SH-SY5Y (cell line): ENCODE measurements at regions not wholly inside any gene's neighbourhood (a gene's known extent, or its start where the extent isn't known, plus 50 kb on each side); places are given as distances from the start of the nearest gene placed in this dataset.

Experiments used
- GATA2 ChIP-seq: IDR thresholded peaks from 2 replicates; pipeline ENCODE4 v1.6.1; 2011; ENCODE audit warnings: mild to moderate bottlenecking, low read depth, low read length
- GATA3 ChIP-seq: IDR thresholded peaks from 2 replicates; pipeline ENCODE4 v1.6.1; 2011; ENCODE audit warnings: low read depth, mild to moderate bottlenecking, low read length, moderate library complexity

DNA sequence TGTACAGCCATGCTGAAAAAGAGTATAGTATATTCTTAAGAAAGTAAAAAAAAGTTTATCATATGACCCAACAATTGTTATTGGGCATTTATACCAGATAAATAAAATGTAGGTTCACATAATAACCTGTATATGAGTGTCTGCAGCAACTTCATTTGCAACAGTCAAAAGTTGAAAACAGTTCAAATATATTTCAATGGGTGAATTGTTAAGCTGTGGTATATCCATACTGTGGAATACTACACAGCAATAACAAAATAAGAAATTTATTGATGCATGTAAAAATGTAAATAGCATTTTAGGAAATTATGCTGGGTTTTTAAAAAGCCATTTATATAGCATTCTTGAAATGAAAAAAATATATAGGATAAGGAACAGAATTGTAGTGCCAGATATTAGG is 1420.1 kb upstream of the ACO1 start:
- TF ChIP-seq GATA3 (no peak), GATA2 (no peak)

DNA sequence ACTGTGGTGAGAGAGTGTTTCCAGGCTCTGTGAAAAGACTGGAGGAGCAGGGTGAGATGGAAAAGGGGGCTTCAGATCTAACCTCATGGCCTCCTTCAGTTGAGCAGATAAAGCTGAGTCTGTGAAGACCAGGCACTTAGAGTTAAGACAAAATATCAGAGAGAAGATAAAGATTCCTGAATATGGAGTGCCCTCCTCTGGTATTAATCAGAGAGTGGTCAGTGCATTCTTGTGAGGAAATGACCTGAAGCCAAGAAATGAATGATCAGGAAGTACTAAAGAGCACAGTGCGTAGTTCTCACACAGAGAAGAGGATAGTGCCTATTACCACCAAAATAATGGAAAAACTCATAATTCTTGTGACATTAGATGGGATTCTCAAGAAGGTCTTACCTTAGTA is 1417.0 kb upstream of the ACO1 start:
- TF ChIP-seq GATA3 (no peak), GATA2 (no peak)

DNA sequence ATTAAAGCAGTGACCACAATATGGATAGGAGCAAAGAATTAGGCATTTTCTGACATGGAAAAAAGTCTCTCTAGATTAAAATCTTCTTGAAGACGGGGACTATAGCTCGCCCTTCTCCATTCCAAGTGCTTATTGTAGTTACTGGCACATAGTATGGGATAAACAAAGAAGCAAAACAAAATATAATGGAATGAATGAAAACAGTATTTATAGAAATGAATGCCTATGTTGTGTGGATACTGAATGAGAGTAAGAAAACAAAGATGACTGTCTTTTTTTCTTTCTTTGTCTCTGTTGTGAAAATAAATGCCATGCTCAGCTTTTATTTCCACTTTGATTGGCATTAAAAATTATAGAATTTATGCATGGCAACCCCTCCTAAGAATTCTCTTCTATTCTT is 1414.3 kb upstream of the ACO1 start:
- TF ChIP-seq GATA2 (no peak), GATA3 (no peak)

DNA sequence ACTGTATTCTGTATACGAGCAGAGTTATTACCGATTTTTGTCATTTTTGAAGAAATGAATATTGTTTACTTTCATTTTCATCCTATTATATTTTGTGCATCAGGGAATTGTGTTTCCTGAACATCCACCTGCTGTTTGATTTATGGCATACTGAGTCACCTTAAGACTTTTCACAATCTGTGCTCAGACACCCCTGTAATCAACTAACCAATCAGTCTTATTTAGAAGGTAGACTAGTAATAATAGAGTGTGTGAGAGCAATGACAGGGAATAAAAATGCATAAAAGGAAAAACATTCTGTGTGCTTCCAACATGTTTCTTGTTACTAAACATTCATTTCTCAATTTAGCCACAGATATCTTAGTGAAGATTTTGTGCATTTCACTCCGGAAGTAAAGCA is 1413.6 kb upstream of the ACO1 start:
- TF ChIP-seq GATA2: no peak

DNA sequence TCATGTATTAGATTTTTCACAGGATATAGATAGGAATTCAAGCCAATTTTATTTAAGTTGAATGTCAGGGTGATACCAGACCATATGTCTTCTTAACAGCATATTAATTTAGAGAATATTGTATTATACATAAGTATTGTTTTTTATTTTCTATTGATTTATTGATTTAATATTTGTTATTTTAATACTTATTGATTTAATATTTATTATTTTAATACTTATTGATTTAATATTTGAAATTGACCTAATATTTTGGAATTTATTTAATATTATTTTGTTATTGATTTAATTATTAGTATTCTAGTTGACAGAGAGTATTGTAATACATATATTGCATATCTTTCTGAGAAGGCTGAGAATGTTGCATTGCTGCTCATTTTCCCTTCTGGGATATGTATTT is 1411.8 kb upstream of the ACO1 start:
- no peak for TF ChIP-seq GATA2
- no peak for TF ChIP-seq GATA3

DNA sequence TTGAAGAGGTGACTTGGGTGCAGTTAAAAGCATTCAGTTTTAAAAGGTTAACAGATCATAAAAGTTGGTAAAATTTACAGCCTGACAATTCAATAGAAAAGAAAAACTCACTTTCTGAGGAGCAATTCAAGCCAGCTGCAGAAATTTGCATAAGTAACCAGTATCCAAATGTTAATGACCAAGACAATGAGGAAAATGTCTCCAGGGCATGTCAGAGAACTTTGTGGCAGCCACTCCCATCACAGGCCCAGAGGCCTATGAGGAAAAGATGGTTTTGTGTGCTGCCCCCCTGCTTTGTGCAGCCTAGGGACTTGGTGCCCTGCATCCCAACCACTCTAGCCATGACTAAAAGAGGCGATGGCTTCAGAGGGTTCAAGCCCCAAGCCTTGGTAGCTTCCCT is 1406.5 kb upstream of the ACO1 start:
- TF ChIP-seq GATA2 (no peak), GATA3 (no peak)

DNA sequence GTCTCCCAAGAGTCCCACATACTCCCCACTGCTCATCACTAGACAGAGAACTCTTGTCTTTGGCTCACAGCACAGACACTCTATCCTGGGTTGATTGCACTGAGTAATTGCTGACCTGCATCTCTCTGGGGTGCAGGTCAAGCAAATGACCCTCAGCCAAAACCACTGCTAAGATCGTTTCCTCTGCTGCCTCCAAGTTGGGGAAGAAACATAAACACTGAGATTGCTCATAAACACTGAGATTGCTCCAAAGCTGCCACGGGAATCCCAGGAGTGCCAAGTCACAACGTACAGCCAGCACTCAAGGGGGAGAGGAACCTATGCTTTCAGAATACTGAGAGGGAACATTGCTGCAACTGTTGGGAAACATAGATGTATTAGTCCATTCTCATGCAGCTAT is 1402.1 kb upstream of the ACO1 start:
- TF ChIP-seq GATA2 (no peak), GATA3 (no peak)

DNA sequence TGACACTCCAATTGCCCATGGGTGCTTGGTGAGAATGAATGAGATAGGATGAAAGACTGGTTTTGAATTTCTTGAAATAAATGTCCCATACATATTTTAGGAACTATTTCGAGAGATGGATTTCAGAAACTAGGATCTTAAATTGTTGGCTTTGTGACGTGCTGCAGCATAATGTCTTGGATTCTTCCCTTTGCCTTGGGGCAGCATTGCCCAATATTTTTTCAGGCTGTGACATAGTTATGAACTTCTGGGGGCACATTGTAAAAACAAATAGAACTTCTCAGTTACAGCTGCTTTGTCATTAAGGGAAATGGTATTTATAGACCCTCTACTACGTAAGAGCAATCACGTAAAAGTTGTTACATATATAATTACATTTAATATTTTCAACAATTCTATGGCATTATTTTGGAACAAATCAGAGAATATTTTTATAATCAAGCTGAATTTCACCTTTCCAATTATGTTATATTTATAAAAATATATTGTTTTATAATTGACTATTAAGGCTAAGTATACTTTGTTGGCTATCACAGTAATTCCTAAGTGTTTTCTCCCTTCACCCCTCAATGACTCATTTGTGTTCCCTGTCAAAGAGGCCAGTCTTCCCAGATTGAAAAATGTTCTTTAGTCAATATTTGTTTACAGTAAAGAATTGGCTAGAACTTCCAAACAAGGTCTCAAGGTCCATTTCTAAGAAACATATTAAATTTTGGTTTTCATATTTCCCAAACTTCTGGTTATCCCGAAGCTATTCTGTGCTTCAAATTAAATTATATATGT is 1388.3 kb upstream of the ACO1 start:
- no peak for TF ChIP-seq GATA3
- no peak for TF ChIP-seq GATA2

DNA sequence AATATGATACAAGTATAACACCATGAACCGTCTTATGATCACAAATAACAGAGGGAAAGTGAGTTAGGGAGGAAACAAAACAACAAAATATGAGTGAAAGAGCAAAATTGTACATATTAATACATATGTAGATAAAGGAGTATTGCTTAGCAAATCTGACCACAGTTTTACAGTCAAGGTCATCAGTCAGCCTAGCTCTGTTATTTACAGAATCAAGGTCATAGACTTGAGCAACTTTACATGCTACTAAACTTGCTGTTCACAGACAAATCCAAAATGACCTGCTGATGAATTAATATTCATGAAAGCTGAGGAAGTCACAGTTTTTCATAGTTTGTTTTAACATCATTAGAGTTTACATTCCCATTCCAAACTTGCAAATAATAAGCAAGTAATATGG is 1387.7 kb upstream of the ACO1 start:
- no peak for TF ChIP-seq GATA3
- no peak for TF ChIP-seq GATA2

DNA sequence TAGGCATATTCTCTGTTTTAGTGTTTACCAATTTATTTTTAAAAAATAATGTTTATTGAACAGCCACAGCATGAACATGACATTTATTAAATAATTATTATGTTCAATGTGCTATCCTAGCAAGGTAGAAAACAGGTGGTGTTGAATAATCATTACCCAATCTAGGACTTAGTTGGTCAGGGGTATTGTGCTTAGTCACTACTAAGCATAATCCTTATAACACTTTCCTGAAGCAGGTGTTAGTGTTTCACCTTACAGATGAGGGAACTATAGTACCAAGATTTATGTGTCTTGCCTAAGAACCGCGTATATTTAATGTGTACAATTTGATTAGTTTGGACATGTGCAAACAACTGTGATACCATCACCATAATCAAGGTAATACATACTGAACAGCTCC is 1387.2 kb upstream of the ACO1 start:
- TF ChIP-seq GATA2: no peak
- no peak for TF ChIP-seq GATA3

DNA sequence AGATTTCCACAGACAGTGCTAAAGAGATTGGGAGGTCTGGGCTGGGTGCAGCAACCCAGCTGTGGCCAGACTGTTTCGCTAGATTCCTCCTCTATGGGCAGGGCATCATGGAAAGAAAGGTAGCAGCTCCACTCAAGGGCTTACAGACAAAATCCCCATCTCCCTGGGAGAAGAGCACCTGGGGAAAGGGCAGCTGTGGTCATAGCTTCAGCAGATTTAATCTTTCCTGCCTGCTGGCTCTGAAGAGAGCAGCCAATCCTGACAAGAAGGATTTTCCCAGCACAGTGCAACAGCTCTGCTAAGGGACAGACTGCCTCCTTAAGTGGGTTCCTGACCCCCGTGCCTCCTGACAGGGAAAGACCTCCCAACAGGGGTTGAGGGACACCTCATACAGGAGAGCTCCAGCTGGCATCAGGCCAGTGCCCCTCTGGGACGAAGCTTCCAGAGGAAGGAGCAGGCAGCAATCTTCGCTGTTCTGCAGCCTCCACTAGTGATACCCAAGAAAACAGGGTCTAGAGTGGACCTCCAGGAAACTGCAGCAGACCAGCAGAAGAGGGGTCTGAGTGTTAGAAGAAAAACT is 1379.3 kb upstream of the ACO1 start:
- TF ChIP-seq GATA3: no peak
- no peak for TF ChIP-seq GATA2

DNA sequence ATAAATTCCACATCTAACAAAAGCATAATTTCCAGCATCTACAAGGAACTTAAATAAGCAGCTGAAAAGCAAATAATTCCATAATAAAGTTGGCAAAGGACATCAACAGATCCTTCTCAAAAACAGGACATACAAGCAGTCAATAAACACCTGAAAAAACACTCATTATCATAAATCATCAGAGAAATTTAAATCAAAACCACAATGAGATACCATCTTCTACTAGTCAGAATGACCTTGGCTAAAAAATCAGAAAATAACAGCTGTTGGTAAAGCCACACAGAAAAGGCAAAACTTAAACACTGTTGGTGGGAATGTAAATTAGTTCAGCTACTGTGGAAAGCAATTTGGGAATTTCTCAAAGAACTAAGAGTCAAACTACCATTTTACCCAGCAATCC is 1371.1 kb upstream of the ACO1 start:
- TF ChIP-seq GATA2 (no peak), GATA3 (no peak)

DNA sequence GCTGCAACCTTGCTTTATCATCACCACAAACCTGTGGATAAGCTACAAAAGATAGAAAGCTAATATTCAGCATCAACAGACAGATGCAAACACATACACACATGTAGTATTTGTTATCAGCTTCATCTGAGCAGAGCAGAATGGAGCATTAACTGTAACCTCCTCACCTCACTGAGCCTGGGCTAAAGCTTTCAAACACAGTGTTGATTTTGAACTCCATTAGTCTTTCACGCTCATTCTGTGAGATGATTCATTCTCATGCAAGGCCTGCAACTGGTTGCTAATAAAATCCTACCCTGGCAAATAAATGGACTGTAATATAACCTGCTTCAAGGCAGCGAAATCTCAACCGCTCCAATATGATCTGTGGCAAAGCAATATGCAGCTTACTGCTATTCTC is 1360.6 kb upstream of the ACO1 start:
- TF ChIP-seq GATA2: peak; percentile 86
- peak; percentile 87 for TF ChIP-seq GATA3

DNA sequence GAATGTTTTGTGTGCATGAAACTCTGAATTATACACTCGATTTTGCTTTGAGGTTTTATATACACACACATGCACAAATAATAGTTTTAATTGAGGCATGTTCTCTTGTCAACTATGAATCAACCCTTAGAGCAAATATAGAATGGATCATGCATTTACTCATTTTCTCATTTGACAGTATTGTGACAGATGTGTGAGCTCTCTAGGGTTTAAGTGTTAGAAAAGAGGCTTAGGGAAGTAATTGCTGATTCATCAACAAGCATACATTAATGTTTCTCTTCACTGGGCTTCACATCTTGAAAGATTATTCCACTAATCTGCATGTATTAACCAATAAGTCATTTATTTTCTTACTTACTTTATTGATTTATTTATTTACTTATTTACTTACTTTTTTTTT is 1356.8 kb upstream of the ACO1 start:
- TF ChIP-seq GATA3 (no peak), GATA2 (no peak)

DNA sequence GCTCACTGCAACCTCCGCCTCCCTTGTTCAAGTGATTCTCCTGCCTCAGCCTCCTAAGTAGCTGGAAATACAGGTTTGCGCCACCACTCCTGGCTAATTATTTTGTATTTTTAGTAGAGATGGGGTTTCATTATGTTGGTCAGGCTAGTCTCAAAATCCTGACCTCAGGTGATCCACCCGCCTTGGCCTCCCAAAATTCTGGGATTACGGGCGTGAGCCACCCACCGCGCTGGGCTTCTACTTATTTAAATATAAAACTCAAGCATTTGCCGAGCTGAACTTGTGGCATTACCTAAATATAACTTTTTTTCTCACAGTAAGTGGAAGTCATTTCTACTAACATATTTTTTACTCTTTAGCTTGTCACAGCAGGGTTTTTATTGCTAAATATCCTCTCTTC is 1356.3 kb upstream of the ACO1 start:
- TF ChIP-seq GATA3 (no peak), GATA2 (no peak)

DNA sequence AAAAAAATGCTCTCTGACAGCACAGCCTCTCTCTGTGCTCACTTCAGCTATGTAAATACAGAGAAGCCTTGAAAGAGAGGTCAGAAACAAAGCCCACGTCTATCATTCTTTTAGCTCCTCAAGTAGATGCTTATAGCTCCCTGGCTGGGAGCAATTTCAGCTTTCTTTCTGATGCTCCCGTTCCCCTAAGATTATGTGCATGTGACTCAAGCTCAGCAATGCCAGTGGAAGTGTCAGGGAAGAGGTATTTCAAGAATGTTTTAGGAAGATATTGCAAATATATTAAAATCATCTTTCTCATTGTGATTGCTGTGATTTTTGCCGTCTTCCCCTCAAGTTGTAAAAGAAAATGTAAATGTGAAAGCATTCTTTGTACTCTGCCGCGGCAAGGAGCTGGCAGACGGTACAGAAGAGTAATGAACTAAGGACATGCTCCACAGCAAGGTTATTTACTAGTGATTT is 1353.7 kb upstream of the ACO1 start:
- TF ChIP-seq GATA2 (no peak), GATA3 (no peak)

DNA sequence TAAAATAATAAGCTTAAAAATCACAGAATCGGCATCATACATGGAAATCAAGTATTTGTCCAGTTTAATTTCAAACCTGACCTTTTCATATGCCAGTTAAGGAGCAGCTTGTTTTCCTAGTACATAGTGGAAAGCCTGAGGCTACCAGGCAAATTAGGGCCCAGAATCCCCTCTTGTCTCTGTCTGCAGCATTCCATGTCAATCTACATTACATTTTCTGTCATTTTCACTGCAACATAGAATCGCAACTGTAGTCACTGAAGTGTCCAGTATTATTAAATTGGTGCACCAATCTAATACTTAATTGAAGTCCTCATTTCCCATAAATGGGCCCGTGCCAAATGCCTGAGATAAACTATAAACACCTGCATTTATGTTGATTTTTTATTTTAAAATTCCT is 1352.2 kb upstream of the ACO1 start:
- no peak for TF ChIP-seq GATA3
- no peak for TF ChIP-seq GATA2
